ENCODE measurements at regions not wholly inside any gene's neighbourhood (a gene's known extent, or its start where the extent isn't known, plus 50 kb on each side); places are given as distances from the start of the nearest gene placed in this dataset.
"Not testable (repeated sequence)": the region's sequence is repeated elsewhere in the genome, so short reads cannot be mapped to it uniquely, and the experiment has no call there.

GRCh38 chr10:53155674-53156073 lies 383.1 kb upstream of the MBL2 start:
- not testable (repeated sequence) for H3K27me3 ChIP-seq (ENCODE audit: control insufficient read depth, insufficient read depth, low read length); H3K27ac ChIP-seq (ENCODE audit: low read length); H3K4me3 ChIP-seq (ENCODE audit: low read length); DNase-seq; H3K36me3 ChIP-seq (ENCODE audit: control insufficient read depth, insufficient read depth, low read length); H3K9me3 ChIP-seq (ENCODE audit: control insufficient read depth, low read depth, low read length); H3K4me1 ChIP-seq (ENCODE audit: control insufficient read depth, insufficient read depth, low read length)
- no CpG with 5 or more reads among the region's 4 CpGs for WGBS (ENCODE audit: insufficient coverage, low lambda C conversion rate)

- peaks cover 6% of the 10 kb centered on the region for H3K9me3 ChIP-seq (ENCODE audit: control insufficient read depth, low read depth, low read length)
- H3K4me3 ChIP-seq (ENCODE audit: low read length): no peak overlapping the region
- H3K27ac ChIP-seq (ENCODE audit: low read length): no peak overlapping the region
- no CpG with 5 or more reads among the region's 1 CpG for WGBS (ENCODE audit: insufficient coverage, low lambda C conversion rate)
- no peaks in the 10 kb centered on the region for H3K27me3 ChIP-seq (ENCODE audit: control insufficient read depth, insufficient read depth, low read length)
- no peaks in the 10 kb centered on the region for H3K36me3 ChIP-seq (ENCODE audit: control insufficient read depth, insufficient read depth, low read length)
- no peaks in the 10 kb centered on the region for H3K4me1 ChIP-seq (ENCODE audit: control insufficient read depth, insufficient read depth, low read length)
- no peak for DNase-seq
These were observed 381.2 kb upstream of the MBL2 start for GRCh38 chr10:53153831-53154230.

- no CpG with 5 or more reads among the region's 1 CpG for WGBS (ENCODE audit: insufficient coverage, low lambda C conversion rate)
- Histone ChIP-seq H3K27me3 (ENCODE audit: control insufficient read depth, insufficient read depth, low read length) (no peaks in the 10 kb centered on the region), H3K4me3 (ENCODE audit: low read length) (no peak overlapping the region), H3K27ac (ENCODE audit: low read length) (no peak overlapping the region), H3K9me3 (ENCODE audit: control insufficient read depth, low read depth, low read length) (no peaks in the 10 kb centered on the region), H3K4me1 (ENCODE audit: control insufficient read depth, insufficient read depth, low read length) (peaks cover 3% of the 10 kb centered on the region), H3K36me3 (ENCODE audit: control insufficient read depth, insufficient read depth, low read length) (no peaks in the 10 kb centered on the region)
- DNase-seq: no peak
These were observed 367.9 kb upstream of the MBL2 start for GRCh38 chr10:53140506-53140905.

- no peaks in the 10 kb centered on the region for H3K36me3 ChIP-seq (ENCODE audit: control insufficient read depth, insufficient read depth, low read length)
- no peak for DNase-seq
- H3K9me3 ChIP-seq (ENCODE audit: control insufficient read depth, low read depth, low read length): no peaks in the 10 kb centered on the region
- H3K4me3 ChIP-seq (ENCODE audit: low read length): no peak overlapping the region
- H3K4me1 ChIP-seq (ENCODE audit: control insufficient read depth, insufficient read depth, low read length): no peaks in the 10 kb centered on the region
- no peak overlapping the region for H3K27ac ChIP-seq (ENCODE audit: low read length)
- WGBS (ENCODE audit: insufficient coverage, low lambda C conversion rate): 100% methylated on average over 1 of the region's 2 CpGs
- no peaks in the 10 kb centered on the region for H3K27me3 ChIP-seq (ENCODE audit: control insufficient read depth, insufficient read depth, low read length)
These were observed 363.3 kb upstream of the MBL2 start for GRCh38 chr10:53135897-53136253.

- H3K9me3 ChIP-seq (ENCODE audit: control insufficient read depth, low read depth, low read length): no peaks in the 10 kb centered on the region
- no peaks in the 10 kb centered on the region for H3K36me3 ChIP-seq (ENCODE audit: control insufficient read depth, insufficient read depth, low read length)
- no CpG with 5 or more reads among the region's 2 CpGs for WGBS (ENCODE audit: insufficient coverage, low lambda C conversion rate)
- no peak overlapping the region for H3K4me3 ChIP-seq (ENCODE audit: low read length)
- H3K4me1 ChIP-seq (ENCODE audit: control insufficient read depth, insufficient read depth, low read length): no peaks in the 10 kb centered on the region
- DNase-seq: peak in 1 of 2 donors; percentile 31
- H3K27ac ChIP-seq (ENCODE audit: low read length): no peak overlapping the region
- no peaks in the 10 kb centered on the region for H3K27me3 ChIP-seq (ENCODE audit: control insufficient read depth, insufficient read depth, low read length)
These were observed 362.8 kb upstream of the MBL2 start for GRCh38 chr10:53135213-53135896.

GRCh38 chr10:53134050-53134449 lies 361.5 kb upstream of the MBL2 start:
- Histone ChIP-seq H3K4me1 (ENCODE audit: control insufficient read depth, insufficient read depth, low read length) (no peaks in the 10 kb centered on the region), H3K4me3 (ENCODE audit: low read length) (no peak overlapping the region), H3K27me3 (ENCODE audit: control insufficient read depth, insufficient read depth, low read length) (no peaks in the 10 kb centered on the region), H3K9me3 (ENCODE audit: control insufficient read depth, low read depth, low read length) (no peaks in the 10 kb centered on the region), H3K27ac (ENCODE audit: low read length) (no peak overlapping the region), H3K36me3 (ENCODE audit: control insufficient read depth, insufficient read depth, low read length) (no peaks in the 10 kb centered on the region)
- WGBS (ENCODE audit: insufficient coverage, low lambda C conversion rate): 70% methylated on average over 2 of the region's 4 CpGs
- no peak for DNase-seq

- H3K27me3 ChIP-seq (ENCODE audit: control insufficient read depth, insufficient read depth, low read length): no peaks in the 10 kb centered on the region
- no peaks in the 10 kb centered on the region for H3K4me1 ChIP-seq (ENCODE audit: control insufficient read depth, insufficient read depth, low read length)
- no peak for DNase-seq
- no peaks in the 10 kb centered on the region for H3K36me3 ChIP-seq (ENCODE audit: control insufficient read depth, insufficient read depth, low read length)
- no peaks in the 10 kb centered on the region for H3K9me3 ChIP-seq (ENCODE audit: control insufficient read depth, low read depth, low read length)
- H3K27ac ChIP-seq (ENCODE audit: low read length): no peak overlapping the region
- no peak overlapping the region for H3K4me3 ChIP-seq (ENCODE audit: low read length)
These were observed 357.8 kb upstream of the MBL2 start for GRCh38 chr10:53130337-53130736.

- H3K36me3 ChIP-seq (ENCODE audit: control insufficient read depth, insufficient read depth, low read length): no peaks in the 10 kb centered on the region
- H3K9me3 ChIP-seq (ENCODE audit: control insufficient read depth, low read depth, low read length): no peaks in the 10 kb centered on the region
- H3K27me3 ChIP-seq (ENCODE audit: control insufficient read depth, insufficient read depth, low read length): no peaks in the 10 kb centered on the region
- WGBS (ENCODE audit: insufficient coverage, low lambda C conversion rate): no CpG with 5 or more reads among the region's 4 CpGs
- no peak overlapping the region for H3K27ac ChIP-seq (ENCODE audit: low read length)
- DNase-seq: no peak
- no peak overlapping the region for H3K4me3 ChIP-seq (ENCODE audit: low read length)
- no peaks in the 10 kb centered on the region for H3K4me1 ChIP-seq (ENCODE audit: control insufficient read depth, insufficient read depth, low read length)
These were observed 355.1 kb upstream of the MBL2 start for GRCh38 chr10:53127686-53128085.

- H3K27ac ChIP-seq (ENCODE audit: low read length): no peak overlapping the region
- H3K27me3 ChIP-seq (ENCODE audit: control insufficient read depth, insufficient read depth, low read length): no peaks in the 10 kb centered on the region
- H3K4me1 ChIP-seq (ENCODE audit: control insufficient read depth, insufficient read depth, low read length): no peaks in the 10 kb centered on the region
- H3K9me3 ChIP-seq (ENCODE audit: control insufficient read depth, low read depth, low read length): no peaks in the 10 kb centered on the region
- 40% methylated on average over 2 of the region's 4 CpGs for WGBS (ENCODE audit: insufficient coverage, low lambda C conversion rate)
- H3K36me3 ChIP-seq (ENCODE audit: control insufficient read depth, insufficient read depth, low read length): no peaks in the 10 kb centered on the region
- no peak overlapping the region for H3K4me3 ChIP-seq (ENCODE audit: low read length)
- no peak for DNase-seq
These were observed 350.7 kb upstream of the MBL2 start for GRCh38 chr10:53123311-53123710.

GRCh38 chr10:53122281-53122680 lies 349.7 kb upstream of the MBL2 start:
- Histone ChIP-seq H3K27me3 (ENCODE audit: control insufficient read depth, insufficient read depth, low read length) (no peaks in the 10 kb centered on the region), H3K4me1 (ENCODE audit: control insufficient read depth, insufficient read depth, low read length) (no peaks in the 10 kb centered on the region), H3K36me3 (ENCODE audit: control insufficient read depth, insufficient read depth, low read length) (no peaks in the 10 kb centered on the region), H3K9me3 (ENCODE audit: control insufficient read depth, low read depth, low read length) (no peaks in the 10 kb centered on the region), H3K27ac (ENCODE audit: low read length) (no peak overlapping the region), H3K4me3 (ENCODE audit: low read length) (no peak overlapping the region)
- DNase-seq: no peak
- 86% methylated on average over 2 of the region's 4 CpGs for WGBS (ENCODE audit: insufficient coverage, low lambda C conversion rate)

GRCh38 chr10:53115660-53116059 lies 343.1 kb upstream of the MBL2 start:
- DNase-seq: no peak
- Histone ChIP-seq H3K27me3 (ENCODE audit: control insufficient read depth, insufficient read depth, low read length) (no peaks in the 10 kb centered on the region), H3K27ac (ENCODE audit: low read length) (no peak overlapping the region), H3K4me3 (ENCODE audit: low read length) (no peak overlapping the region), H3K36me3 (ENCODE audit: control insufficient read depth, insufficient read depth, low read length) (no peaks in the 10 kb centered on the region), H3K9me3 (ENCODE audit: control insufficient read depth, low read depth, low read length) (no peaks in the 10 kb centered on the region), H3K4me1 (ENCODE audit: control insufficient read depth, insufficient read depth, low read length) (no peaks in the 10 kb centered on the region)
- WGBS (ENCODE audit: insufficient coverage, low lambda C conversion rate): 100% methylated on average over 2 of the region's 2 CpGs

All from large intestine (tissue), 3 donors.